RWPE2 (cell line): ENCODE measurements at regions not wholly inside any gene's neighbourhood (a gene's known extent, or its start where the extent isn't known, plus 50 kb on each side); places are given as distances from the start of the nearest gene placed in this dataset.

Experiments
- ATAC-seq: fragments of 200-7000 bp; cut with Tn5 transposase; 3 replicates; pipeline ENCODE4 v1.9.1; 2021; ENCODE audit warnings: low read depth
- DNase-seq: peaks from one replicate; pipeline ENCODE4 v3.0.0-alpha.2; 2020; ENCODE audit warnings: low spot score
- H3K27ac ChIP-seq: fragments of 450-650 bp; 2 replicates; pipeline ENCODE4 v1.5.1; 2017; ENCODE audit warnings: mild to moderate bottlenecking; ENCODE audit not compliant: poor library complexity, severe bottlenecking
- H3K27me3 ChIP-seq: fragments of 250-450 bp; sonication (Bioruptor Pico); 2 replicates; pipeline ENCODE4 v1.5.1; 2021; ENCODE audit warnings: mild to moderate bottlenecking, moderate library complexity; ENCODE audit not compliant: insufficient read depth, poor library complexity, severe bottlenecking
- H3K36me3 ChIP-seq: fragments of 250-450 bp; sonication (Bioruptor Pico); 2 replicates; pipeline ENCODE4 v1.5.1; 2020; ENCODE audit warnings: low read depth, mild to moderate bottlenecking, moderate library complexity
- H3K4me1 ChIP-seq: fragments of 250-450 bp; sonication (Bioruptor Pico); 2 replicates; pipeline ENCODE4 v1.5.1; 2021; ENCODE audit warnings: mild to moderate bottlenecking, moderate library complexity; ENCODE audit not compliant: insufficient read depth, poor library complexity, severe bottlenecking
- H3K4me3 ChIP-seq: fragments of 250-450 bp; sonication (Bioruptor Pico); 2 replicates; pipeline ENCODE4 v1.5.1; 2021; ENCODE audit warnings: mild to moderate bottlenecking, moderate library complexity; ENCODE audit not compliant: severe bottlenecking
- H3K9me3 ChIP-seq: fragments of 250-450 bp; sonication (Bioruptor Pico); 2 replicates; pipeline ENCODE4 v1.5.1; 2021; ENCODE audit warnings: mild to moderate bottlenecking, moderate library complexity; ENCODE audit not compliant: severe bottlenecking
- TF ChIP-seq, protein P1 (sequence below): fragments of 450-650 bp; IDR thresholded peaks from one replicate; pipeline ENCODE4 v1.5.1; 2017; ENCODE audit warnings: mild to moderate bottlenecking, moderate library complexity; ENCODE audit not compliant: poor library complexity, severe bottlenecking

DNA sequence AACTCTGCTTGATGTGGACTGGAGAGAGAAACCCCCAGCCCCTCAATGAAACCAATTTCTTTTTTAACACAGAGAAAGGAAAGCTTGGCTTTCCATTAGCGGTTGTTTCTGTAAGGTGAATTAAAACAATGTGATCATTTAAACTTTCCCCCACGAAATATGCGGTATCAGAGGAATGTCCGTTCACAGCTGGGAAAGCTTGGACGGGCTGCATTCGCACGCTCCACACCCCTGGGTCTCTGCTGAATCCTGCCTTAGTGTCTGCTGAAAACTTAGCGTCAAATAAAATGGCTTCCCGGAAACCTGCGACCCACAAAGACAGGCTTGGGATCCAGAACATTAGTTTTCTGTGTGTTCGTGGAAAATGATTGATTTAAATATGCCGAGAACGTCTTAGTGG, 71.7 kb downstream of the C16orf95 start:
- no peaks in the 10 kb centered on the region for H3K27me3 ChIP-seq
- H3K9me3 ChIP-seq: no peaks in the 10 kb centered on the region
- no peak overlapping the region for H3K4me3 ChIP-seq
- no peak for DNase-seq
- H3K4me1 ChIP-seq: peaks cover 9% of the 10 kb centered on the region
- H3K27ac ChIP-seq: no peak overlapping the region
- ATAC-seq: no peak
- TF ChIP-seq, protein P1, sequence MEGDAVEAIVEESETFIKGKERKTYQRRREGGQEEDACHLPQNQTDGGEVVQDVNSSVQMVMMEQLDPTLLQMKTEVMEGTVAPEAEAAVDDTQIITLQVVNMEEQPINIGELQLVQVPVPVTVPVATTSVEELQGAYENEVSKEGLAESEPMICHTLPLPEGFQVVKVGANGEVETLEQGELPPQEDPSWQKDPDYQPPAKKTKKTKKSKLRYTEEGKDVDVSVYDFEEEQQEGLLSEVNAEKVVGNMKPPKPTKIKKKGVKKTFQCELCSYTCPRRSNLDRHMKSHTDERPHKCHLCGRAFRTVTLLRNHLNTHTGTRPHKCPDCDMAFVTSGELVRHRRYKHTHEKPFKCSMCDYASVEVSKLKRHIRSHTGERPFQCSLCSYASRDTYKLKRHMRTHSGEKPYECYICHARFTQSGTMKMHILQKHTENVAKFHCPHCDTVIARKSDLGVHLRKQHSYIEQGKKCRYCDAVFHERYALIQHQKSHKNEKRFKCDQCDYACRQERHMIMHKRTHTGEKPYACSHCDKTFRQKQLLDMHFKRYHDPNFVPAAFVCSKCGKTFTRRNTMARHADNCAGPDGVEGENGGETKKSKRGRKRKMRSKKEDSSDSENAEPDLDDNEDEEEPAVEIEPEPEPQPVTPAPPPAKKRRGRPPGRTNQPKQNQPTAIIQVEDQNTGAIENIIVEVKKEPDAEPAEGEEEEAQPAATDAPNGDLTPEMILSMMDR: no peak
- H3K36me3 ChIP-seq: no peaks in the 10 kb centered on the region

DNA sequence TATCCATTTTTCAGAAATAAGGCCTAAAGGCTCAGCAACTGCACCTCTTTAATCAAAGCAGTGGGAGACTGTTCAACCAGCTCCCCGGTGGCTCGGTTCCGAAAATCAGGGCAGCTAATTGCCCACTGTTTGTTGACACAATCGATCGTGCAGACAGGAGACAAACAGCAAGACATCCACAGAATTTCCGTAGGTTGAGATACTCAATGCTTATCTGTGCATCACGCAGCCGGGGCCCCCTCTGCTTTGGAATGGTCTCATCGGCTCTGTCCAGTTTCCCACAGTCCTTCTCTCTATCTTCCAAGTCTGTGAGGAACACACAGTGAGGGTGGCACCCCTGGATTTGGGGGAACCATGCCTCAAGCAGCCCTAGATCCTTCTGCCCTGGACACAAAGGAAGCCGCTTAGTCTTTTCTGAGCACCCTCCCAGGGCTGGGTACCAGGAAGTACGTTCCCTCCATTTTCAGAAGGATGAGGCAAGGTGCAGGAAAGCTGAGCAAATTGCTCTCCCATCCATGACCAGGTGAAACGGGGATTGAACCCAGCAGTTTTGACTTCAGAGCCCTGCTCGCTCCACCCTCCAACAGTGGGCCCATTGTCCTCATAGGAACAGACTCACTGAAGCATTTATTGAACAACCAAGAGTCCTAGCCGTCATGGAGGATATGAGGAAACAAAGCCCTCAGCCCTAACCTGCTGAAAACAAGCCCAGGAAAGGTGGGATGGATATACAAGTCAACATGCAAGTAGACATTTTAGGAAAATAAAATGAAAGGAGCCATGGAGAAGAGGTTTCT, 70.7 kb downstream of the C16orf95 start:
- no peak overlapping the region for H3K4me3 ChIP-seq
- H3K27ac ChIP-seq: no peak overlapping the region
- no peak for DNase-seq
- TF ChIP-seq, protein P1: no peak
- no peaks in the 10 kb centered on the region for H3K36me3 ChIP-seq
- no peaks in the 10 kb centered on the region for H3K9me3 ChIP-seq
- ATAC-seq: no peak
- no peaks in the 10 kb centered on the region for H3K27me3 ChIP-seq
- no peaks in the 10 kb centered on the region for H3K4me1 ChIP-seq

DNA sequence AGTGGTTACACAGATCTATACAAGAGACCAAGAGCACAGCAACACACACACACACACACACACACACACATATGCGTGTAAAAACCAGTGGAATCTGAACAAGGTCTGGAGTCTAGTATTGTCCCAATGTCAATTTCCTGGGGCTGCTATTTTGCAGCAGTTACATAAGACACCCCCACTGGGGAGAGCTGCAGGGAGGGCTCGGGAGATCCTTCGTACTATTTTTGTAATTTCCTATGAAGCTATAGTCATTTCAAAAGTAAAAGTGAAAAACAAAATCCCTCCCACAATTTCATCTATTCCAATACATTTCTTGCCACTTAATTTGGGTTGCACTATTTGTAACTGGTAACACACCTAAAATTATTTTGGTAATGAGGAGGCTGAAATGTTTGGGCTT, 68.5 kb downstream of the C16orf95 start:
- no peaks in the 10 kb centered on the region for H3K36me3 ChIP-seq
- TF ChIP-seq, protein P1: no peak

DNA sequence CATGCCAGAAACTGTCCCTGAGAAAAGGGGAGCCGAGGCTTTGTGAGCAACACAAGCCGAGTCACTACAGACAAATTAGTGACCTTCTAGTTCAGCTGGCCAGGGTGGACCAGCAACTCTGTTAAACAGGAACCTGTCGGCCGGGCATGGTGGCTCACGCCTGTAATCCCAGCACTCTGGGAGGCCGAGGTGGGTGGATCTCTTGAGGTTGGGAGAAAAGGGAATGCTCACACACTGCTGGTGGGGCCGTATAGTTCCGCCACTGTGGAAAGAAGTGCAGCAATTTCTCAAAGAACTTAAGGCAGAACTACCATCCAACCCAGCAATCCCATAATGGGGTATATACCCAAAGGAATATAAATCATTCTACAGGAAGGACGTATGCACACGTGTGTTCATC, 67.8 kb downstream of the C16orf95 start:
- no peak for ATAC-seq
- TF ChIP-seq, protein P1: no peak

More for the DNA sequence above, 68.5 kb downstream of the C16orf95 start:
- no peak overlapping the region for H3K4me3 ChIP-seq
- no peak for DNase-seq
- ATAC-seq: no peak
- no peaks in the 10 kb centered on the region for H3K27me3 ChIP-seq
- H3K27ac ChIP-seq: no peak overlapping the region
- no peaks in the 10 kb centered on the region for H3K4me1 ChIP-seq
- H3K9me3 ChIP-seq: no peaks in the 10 kb centered on the region

DNA sequence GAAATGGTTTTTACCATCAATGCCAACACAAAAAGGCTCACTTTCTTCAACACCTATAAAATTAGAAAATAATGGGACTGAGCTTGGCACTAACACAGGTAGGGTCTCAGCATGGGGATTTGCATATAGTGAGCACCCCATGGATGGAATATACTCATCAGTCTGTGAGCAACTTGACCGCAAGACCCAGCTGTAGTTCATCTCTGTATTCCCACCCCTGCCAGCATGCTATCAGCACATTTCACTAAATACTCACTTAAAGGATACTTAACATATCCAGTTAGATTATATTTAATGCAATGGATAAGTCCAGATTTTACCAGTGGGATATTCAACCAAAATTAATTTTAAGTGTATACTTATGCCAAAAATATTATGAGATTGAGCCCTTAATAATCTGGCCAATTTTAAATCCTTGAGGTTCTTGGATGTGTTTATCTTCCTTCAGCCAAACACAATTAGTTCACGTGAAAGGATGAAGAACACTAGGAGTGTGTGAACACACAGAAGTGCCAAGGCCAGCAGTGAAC, 66.7 kb downstream of the C16orf95 start:
- TF ChIP-seq, protein P1: no peak
- ATAC-seq: no peak
- Histone ChIP-seq H3K27ac (no peak overlapping the region), H3K4me3 (no peak overlapping the region), H3K4me1 (no peaks in the 10 kb centered on the region), H3K36me3 (no peaks in the 10 kb centered on the region), H3K9me3 (no peaks in the 10 kb centered on the region), H3K27me3 (no peaks in the 10 kb centered on the region)
- peak; percentile 4 for DNase-seq

More for the DNA sequence above, 67.8 kb downstream of the C16orf95 start:
- no peaks in the 10 kb centered on the region for H3K9me3 ChIP-seq
- no peak overlapping the region for H3K27ac ChIP-seq
- no peaks in the 10 kb centered on the region for H3K36me3 ChIP-seq
- H3K27me3 ChIP-seq: no peaks in the 10 kb centered on the region
- DNase-seq: no peak
- no peak overlapping the region for H3K4me3 ChIP-seq
- no peaks in the 10 kb centered on the region for H3K4me1 ChIP-seq
